ENCODE measurements at regions not wholly inside any gene's neighbourhood (a gene's known extent, or its start where the extent isn't known, plus 50 kb on each side); places are given as distances from the start of the nearest gene placed in this dataset.

- intact Hi-C loops (cut with DNase I): no loop called here
- Histone ChIP-seq H3K9me3 (no peaks in the 10 kb centered on the region), H3K27ac (no peak overlapping the region), H3K36me3 (no peaks in the 10 kb centered on the region), H3K4me3 (no peak overlapping the region), H3K27me3 (peaks cover 0 to 4% (median 0%) of the 10 kb centered on the region in 3 donors), H3K4me1 (no peaks in the 10 kb centered on the region)
- no peak for DNase-seq
- TF ChIP-seq CTCF (IDR thresholded peaks at IDR 0.05): no peak
- no peak for TF ChIP-seq POLR2AphosphoS5 (IDR thresholded peaks at IDR 0.05)
- TF ChIP-seq EP300 (IDR thresholded peaks at IDR 0.05): no peak
- TF ChIP-seq POLR2A (IDR thresholded peaks at IDR 0.05): no peak
- 81 to 88% methylated on average over 2 of the region's 2 CpGs for WGBS, 2 donors
Measured at GRCh38 chr20:41927189-41927588, 309.0 kb upstream of the CHD6 start.

GRCh38 chr20:41925476-41925875, 307.3 kb upstream of the CHD6 start:
- Histone ChIP-seq H3K27me3 (peaks cover 0 to 4% (median 0%) of the 10 kb centered on the region in 3 donors), H3K9me3 (no peaks in the 10 kb centered on the region), H3K27ac (no peak overlapping the region), H3K4me3 (no peak overlapping the region), H3K4me1 (no peaks in the 10 kb centered on the region), H3K36me3 (no peaks in the 10 kb centered on the region)
- TF ChIP-seq POLR2AphosphoS5 (IDR thresholded peaks at IDR 0.05) (no peak), POLR2A (IDR thresholded peaks at IDR 0.05) (no peak), CTCF (IDR thresholded peaks at IDR 0.05) (no peak), EP300 (IDR thresholded peaks at IDR 0.05) (no peak)
- DNase-seq: no peak
- 66 to 77% methylated on average over 4 of the region's 4 CpGs for WGBS, 2 donors
- intact Hi-C loops (cut with DNase I): no loop called here

GRCh38 chr20:41923624-41924023, 305.4 kb upstream of the CHD6 start:
- TF ChIP-seq EP300 (IDR thresholded peaks at IDR 0.05): no peak
- no peak for TF ChIP-seq POLR2A (IDR thresholded peaks at IDR 0.05)
- TF ChIP-seq CTCF (IDR thresholded peaks at IDR 0.05): no peak
- no peak for TF ChIP-seq POLR2AphosphoS5 (IDR thresholded peaks at IDR 0.05)
- intact Hi-C loops (cut with DNase I): no loop called here
- no peaks in the 10 kb centered on the region for H3K36me3 ChIP-seq
- 6 to 12% methylated on average over 1 of the region's 1 CpG for WGBS, 2 donors
- DNase-seq: no peak
- no peaks in the 10 kb centered on the region for H3K9me3 ChIP-seq
- peaks cover 0 to 4% (median 0%) of the 10 kb centered on the region in 3 donors for H3K27me3 ChIP-seq
- no peak overlapping the region for H3K4me3 ChIP-seq
- no peaks in the 10 kb centered on the region for H3K4me1 ChIP-seq
- H3K27ac ChIP-seq: no peak overlapping the region

GRCh38 chr20:41913146-41913545, 295.0 kb upstream of the CHD6 start:
- Histone ChIP-seq H3K9me3 (peaks cover 0 to 2% (median 0%) of the 10 kb centered on the region in 4 donors), H3K4me3 (no peak overlapping the region), H3K4me1 (no peaks in the 10 kb centered on the region), H3K36me3 (no peaks in the 10 kb centered on the region), H3K27ac (no peak overlapping the region), H3K27me3 (peaks cover 0 to 5% (median 0%) of the 10 kb centered on the region in 3 donors)
- no peak for DNase-seq
- TF ChIP-seq CTCF (IDR thresholded peaks at IDR 0.05) (no peak), POLR2A (IDR thresholded peaks at IDR 0.05) (no peak), EP300 (IDR thresholded peaks at IDR 0.05) (no peak), POLR2AphosphoS5 (IDR thresholded peaks at IDR 0.05) (no peak)
- intact Hi-C loops (cut with DNase I): no loop called here

GRCh38 chr20:41910558-41910957, 292.4 kb upstream of the CHD6 start:
- H3K27me3 ChIP-seq: no peaks in the 10 kb centered on the region
- no peak for TF ChIP-seq POLR2AphosphoS5 (IDR thresholded peaks at IDR 0.05)
- TF ChIP-seq CTCF (IDR thresholded peaks at IDR 0.05): no peak
- TF ChIP-seq POLR2A (IDR thresholded peaks at IDR 0.05): no peak
- no peak for TF ChIP-seq EP300 (IDR thresholded peaks at IDR 0.05)
- intact Hi-C loops (cut with DNase I): no loop called here
- no peak for DNase-seq
- H3K4me1 ChIP-seq: no peaks in the 10 kb centered on the region
- no peak overlapping the region for H3K4me3 ChIP-seq
- 68 to 81% methylated on average over 1 of the region's 1 CpG for whole genome bisulfite sequencing, 2 donors
- H3K9me3 ChIP-seq: peaks cover 0 to 2% (median 0%) of the 10 kb centered on the region in 4 donors
- no peaks in the 10 kb centered on the region for H3K36me3 ChIP-seq
- no peak overlapping the region for H3K27ac ChIP-seq
